LNCAP (cell line): ENCODE measurements at regions not wholly inside any gene's neighbourhood (a gene's known extent, or its start where the extent isn't known, plus 50 kb on each side); places are given as distances from the start of the nearest gene placed in this dataset.
A peak's percentile ranks its signal among the peaks of the same experiment; 100 is the strongest.

Experiments used
- TF ChIP-seq, protein P1 (sequence below): fragments of 450-650 bp; IDR thresholded peaks from 2 replicates; pipeline ENCODE4 v1.5.1; 2017; ENCODE audit warnings: mild to moderate bottlenecking

DNA sequence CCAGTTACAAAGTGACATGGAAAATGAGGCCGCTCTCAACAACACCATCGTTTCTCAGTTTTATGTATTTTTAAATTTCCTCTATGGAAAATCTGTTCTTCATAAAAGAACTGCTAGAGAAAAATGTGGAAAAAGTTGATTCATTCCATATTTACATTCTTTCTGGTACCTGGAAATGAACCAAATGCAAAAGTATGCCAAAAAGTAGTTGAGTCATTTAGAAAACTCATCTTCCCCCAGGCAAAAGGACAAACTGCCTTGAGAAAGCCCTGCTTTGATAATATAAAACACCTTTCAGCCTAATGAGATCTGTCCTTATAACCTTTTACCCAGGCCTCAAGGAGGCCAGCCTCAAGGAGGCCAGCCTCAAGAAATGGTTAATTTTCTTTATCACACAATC lies 283.0 kb upstream of the VEPH1 start:
- TF ChIP-seq, protein P1, sequence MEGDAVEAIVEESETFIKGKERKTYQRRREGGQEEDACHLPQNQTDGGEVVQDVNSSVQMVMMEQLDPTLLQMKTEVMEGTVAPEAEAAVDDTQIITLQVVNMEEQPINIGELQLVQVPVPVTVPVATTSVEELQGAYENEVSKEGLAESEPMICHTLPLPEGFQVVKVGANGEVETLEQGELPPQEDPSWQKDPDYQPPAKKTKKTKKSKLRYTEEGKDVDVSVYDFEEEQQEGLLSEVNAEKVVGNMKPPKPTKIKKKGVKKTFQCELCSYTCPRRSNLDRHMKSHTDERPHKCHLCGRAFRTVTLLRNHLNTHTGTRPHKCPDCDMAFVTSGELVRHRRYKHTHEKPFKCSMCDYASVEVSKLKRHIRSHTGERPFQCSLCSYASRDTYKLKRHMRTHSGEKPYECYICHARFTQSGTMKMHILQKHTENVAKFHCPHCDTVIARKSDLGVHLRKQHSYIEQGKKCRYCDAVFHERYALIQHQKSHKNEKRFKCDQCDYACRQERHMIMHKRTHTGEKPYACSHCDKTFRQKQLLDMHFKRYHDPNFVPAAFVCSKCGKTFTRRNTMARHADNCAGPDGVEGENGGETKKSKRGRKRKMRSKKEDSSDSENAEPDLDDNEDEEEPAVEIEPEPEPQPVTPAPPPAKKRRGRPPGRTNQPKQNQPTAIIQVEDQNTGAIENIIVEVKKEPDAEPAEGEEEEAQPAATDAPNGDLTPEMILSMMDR: no peak

DNA sequence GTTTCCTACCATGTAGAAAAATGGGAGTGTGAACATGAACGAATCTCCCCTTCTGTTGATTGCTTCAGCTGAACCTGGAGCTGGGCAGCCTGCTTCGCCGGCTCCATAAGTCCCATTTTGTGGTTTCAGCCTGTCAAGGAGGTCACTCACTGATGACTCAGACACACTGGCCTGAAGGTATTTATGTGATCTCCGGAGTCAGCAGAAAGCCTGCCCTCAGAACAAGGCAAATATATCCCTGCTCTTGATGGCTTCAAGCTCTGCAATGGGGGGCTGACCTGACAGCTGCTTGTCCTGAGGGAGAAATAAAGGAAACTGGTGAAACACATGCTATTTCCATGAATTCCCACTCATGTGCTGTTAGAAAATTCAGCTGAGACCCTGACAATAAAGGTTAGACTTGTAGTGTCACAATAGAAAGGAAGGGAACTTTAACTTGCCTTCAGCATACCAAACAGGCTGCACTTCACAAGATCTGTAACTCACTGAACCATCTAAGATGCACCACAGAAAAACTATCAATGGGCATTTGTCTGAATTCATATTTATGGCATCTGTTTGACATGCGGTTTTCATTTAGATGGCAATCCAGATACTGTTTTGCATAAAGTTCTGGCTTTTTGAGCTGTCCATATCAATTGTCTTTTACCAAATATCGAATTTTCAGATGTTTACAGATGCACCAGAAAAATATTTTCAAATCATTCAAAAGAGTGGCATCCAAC lies 282.0 kb upstream of the VEPH1 start:
- TF ChIP-seq, protein P1: no peak

DNA sequence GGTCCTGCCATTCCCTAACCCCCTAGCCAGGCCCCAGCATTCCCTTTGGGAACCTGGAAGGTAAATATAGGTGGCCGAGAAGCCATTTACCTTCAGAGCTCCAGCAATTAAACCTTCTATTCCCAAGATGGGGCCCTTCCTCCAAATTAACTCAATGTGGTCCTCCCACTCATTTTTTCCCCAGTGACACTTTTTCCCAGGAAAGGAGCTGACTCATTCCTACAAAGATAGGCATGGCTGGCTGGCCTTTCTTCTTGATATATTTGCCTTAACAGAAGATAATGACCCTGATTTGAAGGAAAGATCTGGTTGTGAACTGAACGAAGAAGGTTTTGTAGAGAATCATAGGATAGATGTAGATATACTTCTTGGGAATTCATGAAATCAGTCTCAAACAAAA lies 279.0 kb upstream of the VEPH1 start:
- TF ChIP-seq, protein P1: no peak

DNA sequence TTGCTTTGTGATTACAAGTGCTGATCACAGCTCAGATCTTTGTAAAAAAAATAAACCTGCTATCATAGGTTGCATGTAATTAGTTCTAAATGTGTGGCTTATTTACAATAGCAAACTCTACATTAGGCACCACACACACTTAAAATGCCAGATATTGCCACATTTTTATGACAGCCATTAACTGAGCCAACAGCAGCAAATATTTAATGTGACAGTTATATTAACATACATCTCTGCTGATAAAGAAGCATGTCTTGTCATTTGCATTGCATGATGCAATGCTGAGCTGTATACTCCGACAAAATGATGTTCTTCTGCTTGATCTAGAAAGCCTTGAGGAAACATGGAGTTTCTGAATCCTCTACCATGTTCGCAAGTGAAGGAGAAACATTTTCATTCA lies 273.6 kb upstream of the VEPH1 start:
- TF ChIP-seq, protein P1: no peak

DNA sequence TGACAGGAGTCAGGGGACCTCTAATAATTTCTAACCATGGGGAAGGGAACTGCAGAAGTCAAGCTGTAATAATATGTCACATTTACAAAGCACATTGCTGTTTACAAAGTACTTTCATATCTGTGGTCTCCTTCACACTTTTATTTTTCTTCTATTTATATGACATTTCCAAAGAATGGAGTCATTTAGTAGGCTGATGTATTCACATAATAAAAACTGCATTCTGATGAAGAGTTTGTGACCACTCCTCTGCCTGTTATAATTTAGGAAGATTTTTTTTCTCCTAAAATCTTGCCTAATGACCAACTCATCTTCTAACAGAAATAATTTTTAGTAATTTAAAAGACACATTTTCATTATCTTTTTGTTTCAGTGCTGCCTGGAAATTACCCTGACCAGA lies 272.2 kb upstream of the VEPH1 start:
- TF ChIP-seq, protein P1: no peak

DNA sequence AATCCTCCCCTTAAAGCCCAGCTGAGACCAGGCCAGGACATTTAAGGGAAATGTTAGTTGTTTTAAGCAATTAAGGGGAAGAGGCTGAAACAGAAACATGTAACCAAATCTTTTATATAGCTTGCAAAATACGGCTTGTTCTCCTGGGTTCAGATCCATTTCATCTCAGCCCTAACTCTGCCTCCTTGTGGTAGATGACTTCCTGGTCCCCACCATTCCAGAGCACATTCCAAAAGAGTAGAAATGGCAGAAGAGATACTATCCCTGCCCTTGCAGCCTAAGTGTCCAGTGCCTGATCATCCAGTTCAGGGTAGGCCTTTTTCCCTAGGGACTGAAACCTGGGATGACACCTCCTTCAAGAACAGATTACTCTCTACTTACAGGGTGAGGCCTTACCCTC lies 266.2 kb upstream of the VEPH1 start:
- TF ChIP-seq, protein P1: no peak

DNA sequence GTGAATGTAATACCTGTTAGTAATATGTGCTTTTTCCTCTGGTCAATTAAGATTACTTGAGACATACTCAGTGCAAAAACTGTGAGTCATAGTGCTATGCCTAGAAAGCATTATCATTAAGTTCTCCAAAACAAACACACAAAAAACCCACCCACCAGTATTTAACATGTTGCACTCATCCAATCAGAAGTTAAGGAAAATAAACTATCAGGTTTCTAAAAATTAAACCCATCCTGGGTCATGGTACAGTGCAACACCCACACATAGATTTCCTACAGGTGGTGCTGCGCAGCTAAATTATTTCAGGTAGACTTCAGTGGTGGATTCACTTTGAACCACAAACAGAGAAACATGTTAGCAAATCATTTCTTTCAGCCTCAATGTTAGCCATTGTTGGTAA lies 264.4 kb upstream of the VEPH1 start:
- TF ChIP-seq, protein P1: peak; percentile 22; the same call in 1 of the 2 replicates

DNA sequence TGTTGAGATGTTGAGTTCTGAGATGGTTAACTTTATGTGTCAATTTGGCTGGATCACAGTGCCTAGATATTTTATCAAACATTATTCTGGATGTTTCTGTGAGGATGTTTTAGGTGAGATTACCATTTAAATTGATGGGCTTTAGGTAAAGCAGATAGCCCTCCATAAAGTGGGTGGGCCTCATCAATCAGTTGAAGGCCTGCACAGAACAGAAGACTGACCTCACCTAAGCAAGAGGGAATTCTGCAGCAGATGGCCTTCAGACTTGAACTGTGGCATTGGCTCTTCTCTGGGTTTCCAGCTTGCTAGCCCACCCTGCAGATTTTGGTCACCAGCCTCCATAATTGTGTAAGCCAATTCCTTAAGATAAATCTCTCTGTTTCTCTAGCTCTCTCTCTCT lies 260.4 kb upstream of the VEPH1 start:
- TF ChIP-seq, protein P1: no peak
